OCI-LY7 (cell line): ENCODE measurements at regions not wholly inside any gene's neighbourhood (a gene's known extent, or its start where the extent isn't known, plus 50 kb on each side); places are given as distances from the start of the nearest gene placed in this dataset.

Source experiments
- EZH2phosphoT487 ChIP-seq: fragments of 200-600 bp; sonication (generic); IDR thresholded peaks from 2 replicates; pipeline ENCODE4 v1.6.1; 2018; ENCODE audit warnings: low read depth, borderline replicate concordance, mild to moderate bottlenecking, mixed run types, antibody characterized with exemption, low read length, moderate library complexity, mixed read lengths
- TF ChIP-seq, protein P1 (sequence below): fragments of 200-600 bp; sonication (generic); conservative IDR thresholded peaks from 2 replicates; pipeline ENCODE4 v1.5.1; 2014; ENCODE audit warnings: mild to moderate bottlenecking, antibody characterized with exemption, low read length, moderate library complexity, mixed read lengths

DNA sequence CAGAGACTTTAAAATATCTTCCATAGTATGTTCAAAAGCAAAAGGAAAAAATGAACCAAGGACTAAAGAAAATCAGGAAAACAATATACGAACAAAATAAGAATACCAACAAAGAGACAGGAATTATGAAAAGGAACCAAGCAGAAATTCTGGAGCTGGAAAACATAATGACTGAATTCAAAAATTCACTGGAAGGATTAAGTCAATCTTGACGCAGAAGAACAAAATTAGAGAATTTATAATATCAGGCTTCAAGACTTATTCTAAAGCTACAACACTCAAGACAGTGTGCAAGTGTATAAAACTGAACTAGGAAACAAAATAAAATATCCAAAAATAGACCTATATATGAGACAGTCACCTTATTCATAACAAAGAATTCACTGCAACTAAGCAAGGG, 56.9 kb upstream of the GYPC start:
- TF ChIP-seq, protein P1, sequence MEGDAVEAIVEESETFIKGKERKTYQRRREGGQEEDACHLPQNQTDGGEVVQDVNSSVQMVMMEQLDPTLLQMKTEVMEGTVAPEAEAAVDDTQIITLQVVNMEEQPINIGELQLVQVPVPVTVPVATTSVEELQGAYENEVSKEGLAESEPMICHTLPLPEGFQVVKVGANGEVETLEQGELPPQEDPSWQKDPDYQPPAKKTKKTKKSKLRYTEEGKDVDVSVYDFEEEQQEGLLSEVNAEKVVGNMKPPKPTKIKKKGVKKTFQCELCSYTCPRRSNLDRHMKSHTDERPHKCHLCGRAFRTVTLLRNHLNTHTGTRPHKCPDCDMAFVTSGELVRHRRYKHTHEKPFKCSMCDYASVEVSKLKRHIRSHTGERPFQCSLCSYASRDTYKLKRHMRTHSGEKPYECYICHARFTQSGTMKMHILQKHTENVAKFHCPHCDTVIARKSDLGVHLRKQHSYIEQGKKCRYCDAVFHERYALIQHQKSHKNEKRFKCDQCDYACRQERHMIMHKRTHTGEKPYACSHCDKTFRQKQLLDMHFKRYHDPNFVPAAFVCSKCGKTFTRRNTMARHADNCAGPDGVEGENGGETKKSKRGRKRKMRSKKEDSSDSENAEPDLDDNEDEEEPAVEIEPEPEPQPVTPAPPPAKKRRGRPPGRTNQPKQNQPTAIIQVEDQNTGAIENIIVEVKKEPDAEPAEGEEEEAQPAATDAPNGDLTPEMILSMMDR: no peak
- TF ChIP-seq EZH2phosphoT487: no peak
